MM.1S (cell line): ENCODE measurements at regions not wholly inside any gene's neighbourhood (a gene's known extent, or its start where the extent isn't known, plus 50 kb on each side); places are given as distances from the start of the nearest gene placed in this dataset.

Source experiments
- DNase-seq: peaks from one replicate; pipeline ENCODE4 v3.0.0-alpha.2; 2015
- H2AFZ ChIP-seq: fragments of 300-600 bp; sonication (generic); 2 replicates; pipeline ENCODE4 v1.6.0; 2016; ENCODE audit warnings: antibody characterized with exemption, low read length
- H3F3A ChIP-seq: fragments of 300-600 bp; sonication (generic); 2 replicates; pipeline ENCODE4 v1.6.1; 2016; ENCODE audit warnings: mild to moderate bottlenecking, antibody characterized with exemption, low read length, moderate library complexity, mixed read lengths; ENCODE audit not compliant: insufficient read depth
- H3K27ac ChIP-seq: fragments of 300-600 bp; sonication (generic); 2 replicates; pipeline ENCODE4 v1.5.1; 2016; ENCODE audit warnings: mild to moderate bottlenecking, low read length
- H3K27me3 ChIP-seq: fragments of 300-600 bp; sonication (generic); replicated peaks from 2 replicates; pipeline ENCODE4 v1.6.0; 2016; ENCODE audit warnings: low read length; ENCODE audit not compliant: insufficient read depth
- H3K36me3 ChIP-seq: fragments of 300-600 bp; sonication (generic); replicated peaks from 2 replicates; pipeline ENCODE4 v1.6.1; 2016; ENCODE audit warnings: mild to moderate bottlenecking, low read length, mixed read lengths; ENCODE audit not compliant: insufficient read depth
- H3K4me1 ChIP-seq: fragments of 300-600 bp; sonication (generic); 2 replicates; pipeline ENCODE4 v1.6.1; 2016; ENCODE audit warnings: low read length, mixed read lengths
- H3K4me2 ChIP-seq: fragments of 300-600 bp; sonication (generic); 2 replicates; pipeline ENCODE4 v1.6.0; 2016; ENCODE audit warnings: low read depth, low read length
- H3K4me3 ChIP-seq: fragments of 300-600 bp; sonication (generic); 2 replicates; pipeline ENCODE4 v1.5.1; 2016; ENCODE audit warnings: low read length, mixed read lengths
- H3K79me2 ChIP-seq: fragments of 300-600 bp; sonication (generic); 2 replicates; pipeline ENCODE4 v1.6.1; 2016; ENCODE audit warnings: mixed run types, low read length, mixed read lengths
- H3K9ac ChIP-seq: fragments of 300-600 bp; sonication (generic); 2 replicates; pipeline ENCODE4 v1.6.1; 2016; ENCODE audit warnings: low read length, mixed read lengths
- H3K9me2 ChIP-seq: fragments of 300-600 bp; sonication (generic); replicated peaks from 2 replicates; pipeline ENCODE4 v1.6.1; 2016; ENCODE audit warnings: mild to moderate bottlenecking, low read length, mixed read lengths; ENCODE audit not compliant: insufficient read depth
- H3K9me3 ChIP-seq: fragments of 300-600 bp; sonication (generic); replicated peaks from 2 replicates; pipeline ENCODE4 v1.6.1; 2016; ENCODE audit warnings: mild to moderate bottlenecking, low read length, mixed read lengths; ENCODE audit not compliant: insufficient read depth
- H4K20me1 ChIP-seq: fragments of 300-600 bp; sonication (generic); 2 replicates; pipeline ENCODE4 v1.6.1; 2016; ENCODE audit warnings: mild to moderate bottlenecking, low read length, moderate library complexity, mixed read lengths; ENCODE audit not compliant: insufficient read depth
- CTCF ChIP-seq: fragments of 300-600 bp; sonication (generic); IDR thresholded peaks from 2 replicates; pipeline ENCODE4 v1.5.1; 2016; ENCODE audit warnings: antibody characterized with exemption, low read length, mixed read lengths
- EZH2 ChIP-seq: fragments of 300-600 bp; sonication (generic); optimal IDR thresholded peaks from 2 replicates; pipeline ENCODE3; 2017; ENCODE audit warnings: low read depth, mild to moderate bottlenecking, antibody characterized with exemption, low read length, mixed read lengths
- EZH2phosphoT487 ChIP-seq: fragments of 300-600 bp; sonication (generic); IDR thresholded peaks from 2 replicates; pipeline ENCODE4 v1.6.1; 2018; ENCODE audit warnings: antibody characterized with exemption, low read length

- Histone ChIP-seq H3K27me3 (no peaks in the 10 kb centered on the region), H3K9me3 (no peaks in the 10 kb centered on the region), H3K4me3 (no peak overlapping the region), H4K20me1 (no peaks in the 10 kb centered on the region), H3K79me2 (no peaks in the 10 kb centered on the region), H3K4me1 (no peaks in the 10 kb centered on the region), H3K36me3 (no peaks in the 10 kb centered on the region), H3K9ac (no peak overlapping the region), H3K9me2 (no peaks in the 10 kb centered on the region), H2AFZ (no peak overlapping the region), H3F3A (no peaks in the 10 kb centered on the region), H3K27ac (no peak overlapping the region), H3K4me2 (no peak overlapping the region)
- TF ChIP-seq EZH2 = no peak
- TF ChIP-seq EZH2phosphoT487 = no peak
- TF ChIP-seq CTCF = no peak
- DNase-seq = no peak
Observed at GRCh38 chr2:4576075-4576474, 872.7 kb downstream of the DCDC2C start.

- no peaks in the 10 kb centered on the region for H3K9me3 ChIP-seq
- H3K9ac ChIP-seq = no peak overlapping the region
- H2AFZ ChIP-seq = no peak overlapping the region
- TF ChIP-seq EZH2phosphoT487 = no peak
- TF ChIP-seq EZH2 = no peak
- no peak for TF ChIP-seq CTCF
- no peaks in the 10 kb centered on the region for H3K27me3 ChIP-seq
- no peaks in the 10 kb centered on the region for H3F3A ChIP-seq
- H3K9me2 ChIP-seq = no peaks in the 10 kb centered on the region
- H3K4me2 ChIP-seq = no peak overlapping the region
- H4K20me1 ChIP-seq = no peaks in the 10 kb centered on the region
- H3K79me2 ChIP-seq = no peaks in the 10 kb centered on the region
- H3K4me3 ChIP-seq = no peak overlapping the region
- H3K27ac ChIP-seq = no peak overlapping the region
- H3K4me1 ChIP-seq = no peaks in the 10 kb centered on the region
- DNase-seq = no peak
- no peaks in the 10 kb centered on the region for H3K36me3 ChIP-seq
Observed at GRCh38 chr2:4579977-4580376, 876.6 kb downstream of the DCDC2C start.

GRCh38 chr2:4585057-4585635 lies 881.8 kb downstream of the DCDC2C start:
- DNase-seq = no peak
- H2AFZ ChIP-seq = no peak overlapping the region
- no peaks in the 10 kb centered on the region for H3K9me3 ChIP-seq
- no peaks in the 10 kb centered on the region for H3K9me2 ChIP-seq
- H3K27me3 ChIP-seq = no peaks in the 10 kb centered on the region
- H3K79me2 ChIP-seq = no peaks in the 10 kb centered on the region
- no peaks in the 10 kb centered on the region for H3F3A ChIP-seq
- no peaks in the 10 kb centered on the region for H4K20me1 ChIP-seq
- H3K36me3 ChIP-seq = no peaks in the 10 kb centered on the region
- TF ChIP-seq EZH2phosphoT487 = no peak
- TF ChIP-seq CTCF = no peak
- no peak for TF ChIP-seq EZH2
- no peaks in the 10 kb centered on the region for H3K4me1 ChIP-seq
- H3K4me3 ChIP-seq = no peak overlapping the region
- no peak overlapping the region for H3K4me2 ChIP-seq
- H3K9ac ChIP-seq = no peak overlapping the region
- H3K27ac ChIP-seq = no peak overlapping the region
